ENCODE measurements at regions not wholly inside any gene's neighbourhood (a gene's known extent, or its start where the extent isn't known, plus 50 kb on each side); places are given as distances from the start of the nearest gene placed in this dataset.

DNA sequence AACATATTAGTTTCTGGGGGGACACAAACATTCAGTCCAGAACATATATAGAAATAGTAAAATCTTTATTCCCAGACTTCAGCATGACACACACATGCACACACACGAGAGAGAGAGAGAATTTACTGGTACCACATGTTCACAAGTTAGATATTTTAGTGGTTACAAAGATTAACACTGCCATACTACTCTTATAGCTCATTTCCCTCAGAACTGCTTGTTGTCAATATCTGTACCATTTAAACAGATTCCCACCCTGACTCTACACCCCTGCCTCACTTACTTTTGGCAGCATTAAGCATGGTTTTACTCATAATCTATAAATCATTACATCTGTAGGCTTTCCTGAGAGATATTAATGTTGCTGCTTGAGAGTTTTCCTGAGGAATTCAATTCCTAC is 524.7 kb upstream of the HTR2A start:
- no peak for DNase-seq (ENCODE audit: low read depth, low spot score)
- H3K4me3 ChIP-seq (ENCODE audit: low read depth, low read length): no peak overlapping the region
- ChIA-PET POLR2A (no interaction called here), CTCF (interaction anchor here (1.0 to 1.2 kb wide), 2 partner anchors 9 to 42 kb away, joined by 4 to 6 read pairs; no protein-coding TSS in a partner anchor)
- TF ChIP-seq, protein P1, sequence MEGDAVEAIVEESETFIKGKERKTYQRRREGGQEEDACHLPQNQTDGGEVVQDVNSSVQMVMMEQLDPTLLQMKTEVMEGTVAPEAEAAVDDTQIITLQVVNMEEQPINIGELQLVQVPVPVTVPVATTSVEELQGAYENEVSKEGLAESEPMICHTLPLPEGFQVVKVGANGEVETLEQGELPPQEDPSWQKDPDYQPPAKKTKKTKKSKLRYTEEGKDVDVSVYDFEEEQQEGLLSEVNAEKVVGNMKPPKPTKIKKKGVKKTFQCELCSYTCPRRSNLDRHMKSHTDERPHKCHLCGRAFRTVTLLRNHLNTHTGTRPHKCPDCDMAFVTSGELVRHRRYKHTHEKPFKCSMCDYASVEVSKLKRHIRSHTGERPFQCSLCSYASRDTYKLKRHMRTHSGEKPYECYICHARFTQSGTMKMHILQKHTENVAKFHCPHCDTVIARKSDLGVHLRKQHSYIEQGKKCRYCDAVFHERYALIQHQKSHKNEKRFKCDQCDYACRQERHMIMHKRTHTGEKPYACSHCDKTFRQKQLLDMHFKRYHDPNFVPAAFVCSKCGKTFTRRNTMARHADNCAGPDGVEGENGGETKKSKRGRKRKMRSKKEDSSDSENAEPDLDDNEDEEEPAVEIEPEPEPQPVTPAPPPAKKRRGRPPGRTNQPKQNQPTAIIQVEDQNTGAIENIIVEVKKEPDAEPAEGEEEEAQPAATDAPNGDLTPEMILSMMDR (IDR thresholded peaks at IDR 0.05; ENCODE audit: insufficient read depth, low read length, missing control alignments): no peak

DNA sequence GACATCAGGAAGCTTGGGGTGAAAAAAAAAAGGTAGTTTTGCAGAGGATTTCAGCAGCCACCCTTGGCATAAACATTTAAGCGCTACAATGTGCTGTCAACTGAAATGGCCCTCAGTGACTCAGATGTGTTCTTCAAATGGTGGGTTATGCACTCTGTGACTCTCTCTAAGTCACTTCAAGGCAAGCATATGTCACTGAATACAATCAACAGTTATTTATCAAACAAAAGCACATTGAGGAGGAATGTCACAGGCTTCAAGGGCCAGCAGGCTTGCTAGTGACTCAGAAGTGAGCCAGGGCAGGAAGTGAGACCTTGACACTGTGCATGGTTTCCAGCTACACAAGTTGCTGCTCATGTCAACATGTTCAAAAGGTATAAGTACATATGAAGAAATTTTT is 523.7 kb upstream of the HTR2A start:
- ChIA-PET CTCF (interaction anchor here (1.4 kb wide), 1 partner anchor 175 kb away, joined by 4 read pairs; no protein-coding TSS in a partner anchor), POLR2A (no interaction called here)
- H3K4me3 ChIP-seq (ENCODE audit: low read depth, low read length): no peak overlapping the region
- DNase-seq (ENCODE audit: low read depth, low spot score): no peak
- TF ChIP-seq, protein P1 (IDR thresholded peaks at IDR 0.05; ENCODE audit: insufficient read depth, low read length, missing control alignments): no peak

DNA sequence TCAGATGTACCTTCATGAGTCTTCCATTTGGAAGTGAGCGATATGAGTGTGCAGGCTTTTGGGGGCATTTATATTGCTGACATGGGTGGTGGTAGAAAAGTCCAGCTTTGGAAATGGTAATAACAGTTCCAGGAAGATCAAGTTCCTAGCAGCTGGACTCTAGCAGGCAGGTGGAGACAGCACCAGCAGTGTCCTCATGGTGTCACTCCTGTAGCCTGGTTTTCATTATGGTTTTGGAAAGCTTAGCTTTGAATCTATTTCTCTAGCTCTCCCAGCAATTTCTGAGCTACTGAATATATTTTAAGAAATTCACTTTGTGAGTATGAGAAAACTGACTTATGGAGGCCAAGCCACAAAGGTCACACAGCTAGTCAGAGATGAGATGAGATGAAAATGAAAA is 523.2 kb upstream of the HTR2A start:
- ChIA-PET POLR2A (no interaction called here), CTCF (interaction anchor here (1.0 to 1.4 kb wide), 2 partner anchors 10 to 175 kb away, joined by 4 read pairs; no protein-coding TSS in a partner anchor)
- DNase-seq (ENCODE audit: low read depth, low spot score): no peak
- TF ChIP-seq, protein P1 (IDR thresholded peaks at IDR 0.05; ENCODE audit: insufficient read depth, low read length, missing control alignments): peak; percentile 4
- no peak overlapping the region for H3K4me3 ChIP-seq (ENCODE audit: low read depth, low read length)

DNA sequence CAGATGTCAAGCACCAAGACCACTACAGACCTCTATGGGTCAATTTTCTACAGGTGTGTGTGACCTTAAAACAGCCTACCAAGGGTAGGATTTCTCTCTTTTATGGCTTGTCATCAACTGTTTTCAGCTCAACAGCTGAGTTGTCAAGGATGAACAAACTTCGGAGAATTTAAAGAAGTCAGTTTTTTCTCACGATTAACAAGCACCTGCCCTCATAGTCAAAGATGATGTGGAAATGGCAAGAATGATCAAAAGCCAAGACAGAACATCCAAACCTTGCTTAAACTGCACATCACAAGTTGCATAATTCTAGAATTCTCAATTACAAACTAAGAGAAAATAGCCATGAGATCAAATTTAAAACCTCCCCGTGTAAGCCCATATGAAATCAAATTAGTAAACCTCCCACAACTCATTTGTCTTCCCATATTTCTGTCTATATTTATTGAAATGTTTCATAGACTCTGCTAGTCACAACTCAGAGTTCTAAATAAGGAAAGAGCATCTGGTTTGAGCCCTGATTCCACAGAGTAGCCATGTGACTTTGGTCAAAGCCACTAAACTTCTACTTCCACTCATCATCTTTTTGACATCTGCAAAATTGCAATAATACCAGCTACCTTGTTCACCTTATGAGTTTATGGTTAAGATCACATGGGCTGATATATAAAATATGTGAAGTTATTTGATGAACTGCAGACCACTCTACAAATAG is 521.5 kb upstream of the HTR2A start:
- DNase-seq (ENCODE audit: low read depth, low spot score): no peak
- ChIA-PET CTCF (interaction anchor here (1.9 kb wide), 1 partner anchor 524 kb away, joined by 6 read pairs; no protein-coding TSS in a partner anchor), POLR2A (no interaction called here)
- no peak overlapping the region for H3K4me3 ChIP-seq (ENCODE audit: low read depth, low read length)
- TF ChIP-seq, protein P1 (IDR thresholded peaks at IDR 0.05; ENCODE audit: insufficient read depth, low read length, missing control alignments): no peak

DNA sequence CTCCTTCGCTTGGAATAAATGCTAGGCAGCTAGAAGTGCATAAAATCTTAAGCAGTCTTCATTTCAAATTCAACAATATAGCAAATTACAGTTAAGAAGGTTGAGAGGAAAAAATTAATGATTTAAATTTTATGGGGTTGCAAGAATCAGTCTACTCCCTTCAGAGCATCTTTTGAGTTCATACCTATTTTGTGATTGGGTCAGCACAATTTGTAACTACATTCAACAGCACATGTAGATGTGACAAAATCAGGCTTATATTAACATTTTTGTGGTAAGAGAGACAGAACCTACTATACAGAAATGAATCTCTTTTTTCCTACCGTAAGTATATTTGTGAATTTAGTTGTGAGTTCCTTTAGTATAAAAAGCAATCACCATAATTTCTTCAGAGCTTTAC is 520.6 kb upstream of the HTR2A start:
- DNase-seq (ENCODE audit: low read depth, low spot score): no peak
- no peak overlapping the region for H3K4me3 ChIP-seq (ENCODE audit: low read depth, low read length)
- POLR2A ChIA-PET: no interaction called here
- TF ChIP-seq, protein P1 (IDR thresholded peaks at IDR 0.05; ENCODE audit: insufficient read depth, low read length, missing control alignments): no peak
- CTCF ChIA-PET: interaction anchor here (1.9 kb wide), 1 partner anchor 523 kb away, joined by 6 read pairs; no protein-coding TSS in a partner anchor

DNA sequence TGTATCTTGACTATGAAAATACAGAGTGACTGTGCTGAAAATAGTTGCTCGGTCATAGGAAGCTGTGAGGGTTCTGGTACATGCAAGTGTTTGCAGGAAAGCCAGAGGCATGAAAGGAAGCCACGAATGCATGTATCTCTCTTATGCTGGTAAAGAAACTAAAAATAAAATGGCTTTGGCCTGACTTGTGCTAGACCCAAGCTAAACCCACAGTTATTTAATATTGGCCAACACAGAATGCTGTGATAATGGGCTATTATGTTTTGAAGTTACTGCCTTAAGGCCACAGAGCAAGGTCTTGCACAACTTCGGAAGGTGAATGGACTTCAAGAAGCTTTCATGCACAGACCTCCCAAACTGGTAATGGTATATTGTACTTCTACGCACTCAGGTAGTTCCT is 518.2 kb upstream of the HTR2A start:
- DNase-seq (ENCODE audit: low read depth, low spot score): peak; percentile 34
- no peak overlapping the region for H3K4me3 ChIP-seq (ENCODE audit: low read depth, low read length)
- ChIA-PET CTCF (no interaction called here), POLR2A (no interaction called here)
- TF ChIP-seq, protein P1 (IDR thresholded peaks at IDR 0.05; ENCODE audit: insufficient read depth, low read length, missing control alignments): no peak

Measured in AG04449 (cell line).